HepG2 (cell line): ENCODE measurements at regions not wholly inside any gene's neighbourhood (a gene's known extent, or its start where the extent isn't known, plus 50 kb on each side); places are given as distances from the start of the nearest gene placed in this dataset.

Experiments
- PHF8 ChIP-seq: sonication (generic); formaldehyde crosslinking; IDR thresholded peaks from 2 replicates; pipeline ENCODE4 v1.5.0; 2020; ENCODE audit warnings: missing genetic modification reagents
- ZFYVE20 ChIP-seq: sonication (generic); formaldehyde crosslinking; IDR thresholded peaks from 2 replicates; pipeline ENCODE4 v1.8.0; 2023; ENCODE audit warnings: low read depth, mild to moderate bottlenecking, moderate library complexity, missing genetic modification reagents, borderline replicate concordance

DNA sequence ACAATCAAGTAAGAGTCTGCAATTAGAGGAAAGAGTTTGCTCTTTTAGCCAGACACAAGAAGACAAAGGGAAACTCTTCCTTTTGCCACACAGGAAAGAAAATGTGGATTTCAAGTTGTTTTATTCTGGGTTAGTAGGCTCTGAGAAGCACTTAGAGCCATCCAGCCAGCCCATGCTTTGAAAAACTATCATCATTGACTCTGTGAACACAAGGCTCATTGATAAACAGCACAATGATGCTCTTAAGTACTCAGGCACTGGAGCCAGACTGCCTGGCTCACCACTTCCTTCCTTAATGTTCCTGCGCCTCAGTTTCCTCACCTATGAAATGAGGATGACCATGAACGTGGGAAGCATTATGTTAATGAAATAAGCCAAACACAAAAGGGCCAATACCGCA is 150.2 kb upstream of the EEA1 start:
- no peak for TF ChIP-seq ZFYVE20 (CRISPR knock-in tag)
- no peak for TF ChIP-seq PHF8 (CRISPR knock-in tag)
